NCI-H748 treated with DMSO at 0.1 percent for 48 hours (cell line): ENCODE measurements at regions not wholly inside any gene's neighbourhood (a gene's known extent, or its start where the extent isn't known, plus 50 kb on each side); places are given as distances from the start of the nearest gene placed in this dataset.
"Not testable (repeated sequence)": the region's sequence is repeated elsewhere in the genome, so short reads cannot be mapped to it uniquely, and the experiment has no call there.

Source experiments
- DNase-seq: peaks from one replicate; lab custom pipeline; 2025; lab: John Stamatoyannopoulos, UW

DNA sequence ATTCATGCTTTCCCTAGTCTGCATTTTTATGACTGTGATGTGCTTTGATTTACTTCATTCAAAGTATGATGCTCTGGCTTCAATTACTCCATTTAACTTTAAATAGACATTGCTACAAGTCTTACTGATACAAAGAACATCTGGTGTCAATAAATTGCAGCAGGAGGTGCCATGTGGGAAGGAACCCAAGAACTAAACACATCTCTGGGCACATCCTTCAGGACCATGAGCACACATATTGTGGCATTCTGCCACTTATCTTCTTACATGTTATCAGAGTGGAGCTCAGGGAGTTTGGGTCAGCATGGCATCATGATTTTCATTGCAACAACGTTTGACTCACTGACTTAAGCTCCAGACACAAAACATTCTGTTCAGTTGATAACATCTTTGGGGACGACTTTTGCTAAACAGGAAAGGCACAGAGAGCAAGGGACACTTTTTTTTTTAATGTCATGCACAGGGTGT is 227.0 kb downstream of the DKK1 start:
- no peak for DNase-seq

GRCh38 chr10:52542906-52543305 is 228.8 kb downstream of the DKK1 start:
- no peak for DNase-seq

DNA sequence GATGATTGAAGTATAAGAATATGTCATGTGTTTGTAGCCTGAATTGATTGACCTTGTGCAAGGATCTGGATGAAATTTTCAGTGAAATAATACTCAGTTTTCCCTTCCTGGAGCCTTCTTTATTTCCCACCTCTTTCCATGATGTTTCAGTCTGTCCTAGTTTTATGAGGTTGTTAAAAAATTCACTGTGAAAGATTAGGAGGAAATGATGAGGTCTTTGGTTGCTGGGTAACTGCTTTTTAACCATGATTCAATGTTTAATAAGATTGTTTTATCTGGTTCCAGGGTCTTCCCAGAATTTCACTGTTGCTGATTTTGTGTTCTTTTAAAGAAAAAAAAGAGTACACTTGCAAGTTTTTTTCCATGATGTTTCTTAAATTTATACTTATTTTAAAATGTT is 221.5 kb downstream of the MBL2 start:
- DNase-seq = no peak

GRCh38 chr10:52558090-52558489 is 214.5 kb downstream of the MBL2 start:
- DNase-seq = no peak

- DNase-seq = no peak
Measured at GRCh38 chr10:52561322-52561721, 211.3 kb downstream of the MBL2 start.

GRCh38 chr10:52563360-52563759 is 209.2 kb downstream of the MBL2 start:
- DNase-seq = no peak

- DNase-seq = no peak
Measured at GRCh38 chr10:52566471-52567246, 205.9 kb downstream of the MBL2 start.

GRCh38 chr10:52567247-52567580 is 205.4 kb downstream of the MBL2 start:
- DNase-seq = no peak

GRCh38 chr10:52568309-52568708 is 204.3 kb downstream of the MBL2 start:
- DNase-seq = no peak

DNA sequence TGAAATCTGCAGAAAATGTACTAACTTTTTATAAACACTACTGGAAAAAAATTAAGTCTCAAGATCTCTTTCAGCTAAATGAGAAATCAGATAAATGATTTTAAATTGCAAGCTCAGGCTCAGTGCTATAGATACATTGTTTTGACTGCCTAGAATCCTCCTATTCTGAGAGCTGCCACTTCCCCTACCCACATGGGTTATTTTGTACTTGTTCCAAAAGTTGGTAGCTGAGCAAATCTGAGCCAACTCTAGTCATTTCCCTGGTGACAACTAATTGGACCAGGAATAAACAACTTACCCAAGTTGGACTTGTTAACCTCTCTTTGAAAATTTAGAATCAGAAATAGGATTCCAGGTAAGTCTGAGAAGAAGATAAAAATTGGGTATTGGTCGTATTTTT is 202.1 kb downstream of the MBL2 start:
- no peak for DNase-seq

- DNase-seq = no peak
Measured at GRCh38 chr10:52571018-52571417, 201.6 kb downstream of the MBL2 start.

- no peak for DNase-seq
Measured at GRCh38 chr10:52571516-52572182, 200.9 kb downstream of the MBL2 start.

- no peak for DNase-seq
Measured at GRCh38 chr10:52573347-52573746, 199.2 kb downstream of the MBL2 start.

GRCh38 chr10:52574697-52575096 is 197.9 kb downstream of the MBL2 start:
- DNase-seq = no peak

DNA sequence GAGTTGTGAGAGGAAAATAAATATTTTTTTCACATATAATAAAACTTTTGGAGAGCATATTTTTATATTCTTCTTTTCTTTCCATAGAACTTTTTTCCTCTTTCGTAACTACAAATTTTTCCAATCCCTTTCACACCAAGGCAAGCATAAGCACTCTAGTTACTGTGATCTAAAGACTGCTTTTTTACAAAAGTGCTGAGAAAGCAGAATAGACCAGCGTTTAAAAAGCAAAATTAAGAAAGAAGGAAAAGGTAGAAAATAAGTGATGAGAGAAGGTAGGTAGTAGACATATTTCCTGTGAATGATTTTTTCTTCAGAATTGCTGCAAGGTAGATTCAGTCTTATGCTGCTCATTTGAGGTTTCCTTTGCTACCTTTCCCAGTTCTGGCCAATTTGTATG is 195.5 kb downstream of the MBL2 start:
- no peak for DNase-seq

GRCh38 chr10:52578871-52579405 is 193.6 kb downstream of the MBL2 start:
- no peak for DNase-seq

GRCh38 chr10:52581636-52582035 is 190.9 kb downstream of the MBL2 start:
- DNase-seq = not testable (repeated sequence)

GRCh38 chr10:52583336-52583735 is 189.2 kb downstream of the MBL2 start:
- DNase-seq = no peak

DNA sequence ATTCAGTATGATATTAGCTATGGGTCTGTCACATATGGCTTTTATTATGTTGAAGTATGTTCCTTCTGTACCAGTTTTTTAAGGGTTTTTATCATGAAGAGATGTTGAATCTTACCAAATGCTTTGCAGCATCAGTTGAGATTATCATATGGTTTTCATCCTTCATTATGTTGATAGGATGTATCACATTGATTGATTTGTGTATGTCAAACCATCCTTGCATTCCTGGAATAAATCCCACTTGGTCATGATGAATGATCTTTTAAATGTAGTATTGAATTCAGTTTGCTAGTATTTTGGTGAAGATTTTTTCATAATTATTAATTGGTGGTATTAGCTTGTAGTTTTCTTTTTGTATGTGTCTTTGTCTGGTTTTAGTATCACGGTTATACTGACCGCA is 185.9 kb downstream of the MBL2 start:
- no peak for DNase-seq

DNA sequence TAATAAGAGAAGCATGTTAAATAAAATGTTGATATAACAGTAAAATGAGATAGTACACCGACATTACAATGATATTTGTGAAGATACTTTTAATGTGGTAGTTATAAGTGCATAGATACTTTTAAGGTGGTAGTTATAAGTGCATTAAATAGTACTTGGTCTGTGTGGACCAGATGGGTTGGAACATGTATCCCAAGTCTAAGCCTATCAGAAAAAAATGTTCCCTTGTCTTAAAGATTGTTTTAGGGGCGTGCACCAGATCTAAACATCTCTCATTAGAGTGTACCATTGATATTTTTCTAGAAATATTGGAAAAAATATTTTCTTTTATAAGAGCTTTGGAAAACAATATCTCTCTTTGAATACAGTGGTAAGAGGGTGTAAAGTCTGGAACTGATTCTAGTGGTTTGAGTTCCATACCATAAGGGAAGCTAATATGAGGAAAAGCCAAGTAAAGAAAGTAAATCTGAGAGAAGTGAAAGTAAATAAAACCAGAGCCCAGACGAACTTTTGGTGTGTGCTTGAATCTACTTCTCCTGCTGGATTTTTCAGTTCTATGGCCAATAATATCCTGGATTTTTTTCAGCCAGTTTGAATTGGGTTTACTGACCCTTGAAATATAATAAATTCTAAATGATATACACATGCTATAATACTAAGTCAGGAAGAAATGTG is 175.3 kb downstream of the MBL2 start:
- no peak for DNase-seq

DNA sequence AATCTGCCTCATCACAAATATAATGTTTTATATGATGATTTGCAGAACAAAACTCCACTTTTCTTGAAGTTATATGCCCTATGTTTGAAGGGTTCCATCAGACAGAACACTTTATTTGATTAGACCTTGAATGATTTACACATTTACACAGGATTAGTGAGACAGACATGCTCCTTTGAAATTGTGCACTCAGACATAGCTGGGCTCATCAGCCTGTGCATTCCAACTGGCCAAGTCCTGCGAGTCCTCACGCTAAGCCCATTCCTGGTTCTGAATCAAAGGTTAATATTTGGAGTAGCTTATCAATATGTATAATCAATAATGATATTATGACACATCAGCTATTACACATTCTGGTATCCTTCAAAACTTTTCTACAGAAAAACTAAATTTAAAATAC is 173.6 kb downstream of the MBL2 start:
- DNase-seq = no peak

DNA sequence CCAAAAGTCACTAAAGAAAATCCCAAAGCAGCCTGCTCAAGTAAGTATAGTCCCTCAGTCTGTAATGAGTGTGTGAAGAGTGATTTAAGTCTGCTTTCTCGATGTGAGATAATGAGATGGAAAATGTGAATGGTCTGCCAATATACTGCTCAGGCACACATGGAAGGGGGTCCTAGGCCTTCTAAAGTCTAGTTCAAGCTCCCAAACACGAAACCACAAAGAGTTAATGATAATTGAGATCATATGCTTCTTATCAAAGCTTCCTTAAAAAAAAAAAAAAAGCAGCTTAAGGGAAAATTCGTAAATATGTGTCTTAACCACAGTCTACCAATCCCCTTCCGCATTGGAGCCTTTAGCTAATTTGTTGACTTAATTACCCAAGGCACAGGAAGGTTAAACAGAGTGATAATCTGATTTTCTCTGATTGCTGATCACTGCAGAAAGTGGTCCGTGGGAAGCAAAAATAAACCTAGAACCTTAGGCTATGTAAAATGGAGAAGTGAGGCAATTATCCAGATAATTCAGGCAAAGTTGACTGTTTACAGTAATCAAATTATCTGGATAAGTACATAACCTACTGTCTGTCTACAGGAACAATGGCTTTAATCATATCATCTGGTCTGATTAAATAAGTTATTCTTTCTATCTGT is 172.9 kb downstream of the MBL2 start:
- no peak for DNase-seq
